Ishikawa (cell line): ENCODE measurements at regions not wholly inside any gene's neighbourhood (a gene's known extent, or its start where the extent isn't known, plus 50 kb on each side); places are given as distances from the start of the nearest gene placed in this dataset.

Experiments used
- CEBPB ChIP-seq: IDR thresholded peaks from 2 replicates; pipeline ENCODE4 v1.6.1; 2012
- CREB1 ChIP-seq: IDR thresholded peaks from 2 replicates; pipeline ENCODE4 v1.6.1; 2012; ENCODE audit warnings: low read depth
- EGR1 ChIP-seq: IDR thresholded peaks from 2 replicates; pipeline ENCODE4 v1.6.1; 2012
- EP300 ChIP-seq: IDR thresholded peaks from 2 replicates; pipeline ENCODE4 v1.6.1; 2012; ENCODE audit warnings: borderline replicate concordance
- FOXM1 ChIP-seq: IDR thresholded peaks from 2 replicates; pipeline ENCODE4 v1.6.1; 2012; ENCODE audit warnings: low read depth, borderline replicate concordance
- MAX ChIP-seq: IDR thresholded peaks from 2 replicates; pipeline ENCODE4 v1.6.1; 2012
- NFIC ChIP-seq: IDR thresholded peaks from 2 replicates; pipeline ENCODE4 v1.6.1; 2012
- RAD21 ChIP-seq: IDR thresholded peaks from 2 replicates; pipeline ENCODE4 v1.6.1; 2012; ENCODE audit warnings: low read depth
- REST ChIP-seq: IDR thresholded peaks from 2 replicates; pipeline ENCODE4 v1.6.1; 2012; ENCODE audit warnings: low read depth, mild to moderate bottlenecking
- TAF1 ChIP-seq: IDR thresholded peaks from 2 replicates; pipeline ENCODE4 v1.6.1; 2012; ENCODE audit warnings: low read depth, mild to moderate bottlenecking
- TCF12 ChIP-seq: IDR thresholded peaks from 2 replicates; pipeline ENCODE4 v1.6.1; 2012; ENCODE audit warnings: low read depth
- TEAD4 ChIP-seq: IDR thresholded peaks from 2 replicates; pipeline ENCODE4 v1.6.1; 2012
- USF1 ChIP-seq: IDR thresholded peaks from 2 replicates; pipeline ENCODE4 v1.6.1; 2012
- YY1 ChIP-seq: IDR thresholded peaks from 2 replicates; pipeline ENCODE4 v1.6.1; 2012; ENCODE audit warnings: low read depth
- ZBTB7A ChIP-seq: IDR thresholded peaks from 2 replicates; pipeline ENCODE4 v1.6.1; 2012; ENCODE audit warnings: low read depth

GRCh38 chr12:43238281-43238680, 313.7 kb downstream of the ADAMTS20 start:
- no peak for TF ChIP-seq ZBTB7A
- no peak for TF ChIP-seq USF1
- TF ChIP-seq TEAD4 = no peak
- TF ChIP-seq YY1 = no peak
- TF ChIP-seq MAX = no peak
- no peak for TF ChIP-seq TAF1
- no peak for TF ChIP-seq RAD21
- TF ChIP-seq EGR1 = no peak
- no peak for TF ChIP-seq CEBPB

GRCh38 chr12:43237238-43237879, 314.6 kb downstream of the ADAMTS20 start:
- no peak for TF ChIP-seq CEBPB
- no peak for TF ChIP-seq YY1
- no peak for TF ChIP-seq TAF1
- TF ChIP-seq FOXM1 = no peak
- no peak for TF ChIP-seq NFIC
- no peak for TF ChIP-seq EGR1
- no peak for TF ChIP-seq CREB1
- TF ChIP-seq EP300 = no peak
- no peak for TF ChIP-seq MAX
- TF ChIP-seq ZBTB7A = no peak
- no peak for TF ChIP-seq TEAD4
- no peak for TF ChIP-seq TCF12
- no peak for TF ChIP-seq REST
- TF ChIP-seq USF1 = no peak
- no peak for TF ChIP-seq RAD21

- TF ChIP-seq EGR1 = no peak
- no peak for TF ChIP-seq REST
- TF ChIP-seq CEBPB = no peak
- TF ChIP-seq NFIC = no peak
- no peak for TF ChIP-seq EP300
- TF ChIP-seq RAD21 = no peak
- TF ChIP-seq CREB1 = no peak
- TF ChIP-seq ZBTB7A = no peak
- TF ChIP-seq FOXM1 = no peak
- TF ChIP-seq MAX = no peak
- no peak for TF ChIP-seq TAF1
- TF ChIP-seq YY1 = no peak
- TF ChIP-seq TEAD4 = no peak
These were observed 316.3 kb downstream of the ADAMTS20 start for GRCh38 chr12:43235721-43236120.

- TF ChIP-seq CEBPB (no peak), TEAD4 (no peak), CREB1 (no peak), USF1 (no peak), EGR1 (no peak), NFIC (no peak), RAD21 (no peak), TAF1 (no peak), EP300 (no peak), MAX (no peak), TCF12 (no peak), REST (no peak), FOXM1 (no peak), ZBTB7A (no peak), YY1 (no peak)
These were observed 318.1 kb downstream of the ADAMTS20 start for GRCh38 chr12:43233861-43234260.
